ENCODE measurements at regions not wholly inside any gene's neighbourhood (a gene's known extent, or its start where the extent isn't known, plus 50 kb on each side); places are given as distances from the start of the nearest gene placed in this dataset.
"Not testable (repeated sequence)": the region's sequence is repeated elsewhere in the genome, so short reads cannot be mapped to it uniquely, and the experiment has no call there.

GRCh38 chr14:30389134-30389876, 169.7 kb upstream of the G2E3 start:
- Histone ChIP-seq H3K27me3 (no peaks in the 10 kb centered on the region), H3K4me1 (peaks cover 0 to 12% (median 3%) of the 10 kb centered on the region in 4 donors), H3K4me3 (no peak overlapping the region), H3K9me3 (no peaks in the 10 kb centered on the region), H3K36me3 (no peaks in the 10 kb centered on the region), H3K27ac (replicated peaks in 1 of 4) (no peak overlapping the region)
- intact Hi-C loops (cut with DNase I), result no loop called here
- 73% methylated on average over 6 of the region's 6 CpGs for WGBS
- no peak for DNase-seq (ENCODE audit: extremely low spot score)
- TF ChIP-seq POLR2A (IDR thresholded peaks at IDR 0.05; ENCODE audit: low read depth) (no peak), CTCF (IDR thresholded peaks at IDR 0.05) (no peak), EP300 (IDR thresholded peaks at IDR 0.05) (no peak), POLR2AphosphoS5 (IDR thresholded peaks at IDR 0.05) (no peak)

- no peak for DNase-seq (ENCODE audit: extremely low spot score)
- Histone ChIP-seq H3K27me3 (no peaks in the 10 kb centered on the region), H3K4me3 (no peak overlapping the region), H3K36me3 (no peaks in the 10 kb centered on the region), H3K27ac (replicated peaks in 1 of 4) (no peak overlapping the region), H3K9me3 (no peaks in the 10 kb centered on the region), H3K4me1 (peaks cover 0 to 12% (median 3%) of the 10 kb centered on the region in 4 donors)
- WGBS, result 72% methylated on average over 4 of the region's 4 CpGs
- intact Hi-C loops (cut with DNase I), result no loop called here
- no peak for TF ChIP-seq POLR2A (IDR thresholded peaks at IDR 0.05; ENCODE audit: low read depth)
- TF ChIP-seq POLR2AphosphoS5 (IDR thresholded peaks at IDR 0.05), result no peak
- TF ChIP-seq EP300 (IDR thresholded peaks at IDR 0.05), result no peak
These were observed 169.0 kb upstream of the G2E3 start for GRCh38 chr14:30389877-30390385.

- H3K27ac ChIP-seq (replicated peaks in 1 of 4), result no peak overlapping the region
- no peak for TF ChIP-seq CTCF (IDR thresholded peaks at IDR 0.05)
- no peak for TF ChIP-seq POLR2AphosphoS5 (IDR thresholded peaks at IDR 0.05)
- no peak for TF ChIP-seq POLR2A (IDR thresholded peaks at IDR 0.05; ENCODE audit: low read depth)
- no peak for TF ChIP-seq EP300 (IDR thresholded peaks at IDR 0.05)
- no peaks in the 10 kb centered on the region for H3K36me3 ChIP-seq
- WGBS, result 82% methylated on average over 1 of the region's 1 CpG
- peaks cover 0 to 2% (median under 1%) of the 10 kb centered on the region in 4 donors for H3K4me1 ChIP-seq
- H3K27me3 ChIP-seq, result no peaks in the 10 kb centered on the region
- no peak overlapping the region for H3K4me3 ChIP-seq
- H3K9me3 ChIP-seq, result no peaks in the 10 kb centered on the region
- no peak for DNase-seq (ENCODE audit: extremely low spot score)
- intact Hi-C loops (cut with DNase I), result no loop called here
These were observed 163.9 kb upstream of the G2E3 start for GRCh38 chr14:30395065-30395464.

GRCh38 chr14:30402846-30403245, 156.1 kb upstream of the G2E3 start:
- Histone ChIP-seq H3K27me3 (no peaks in the 10 kb centered on the region), H3K27ac (replicated peaks in 1 of 4) (no peak overlapping the region), H3K4me3 (no peak overlapping the region), H3K9me3 (no peaks in the 10 kb centered on the region), H3K36me3 (no peaks in the 10 kb centered on the region), H3K4me1 (no peaks in the 10 kb centered on the region)
- intact Hi-C loops (cut with DNase I), result no loop called here
- TF ChIP-seq POLR2AphosphoS5 (IDR thresholded peaks at IDR 0.05) (no peak), POLR2A (IDR thresholded peaks at IDR 0.05; ENCODE audit: low read depth) (no peak), EP300 (IDR thresholded peaks at IDR 0.05) (no peak), CTCF (IDR thresholded peaks at IDR 0.05) (no peak)
- DNase-seq (ENCODE audit: extremely low spot score), result no peak

- Histone ChIP-seq H3K9me3 (no peaks in the 10 kb centered on the region), H3K4me1 (no peaks in the 10 kb centered on the region), H3K36me3 (no peaks in the 10 kb centered on the region), H3K4me3 (no peak overlapping the region), H3K27ac (replicated peaks in 1 of 4) (no peak overlapping the region), H3K27me3 (no peaks in the 10 kb centered on the region)
- TF ChIP-seq POLR2A (IDR thresholded peaks at IDR 0.05; ENCODE audit: low read depth) (no peak), EP300 (IDR thresholded peaks at IDR 0.05) (no peak), POLR2AphosphoS5 (IDR thresholded peaks at IDR 0.05) (no peak), CTCF (IDR thresholded peaks at IDR 0.05) (no peak)
- DNase-seq (ENCODE audit: extremely low spot score), result no peak
- WGBS, result 95% methylated on average over 4 of the region's 4 CpGs
- intact Hi-C loops (cut with DNase I), result no loop called here
These were observed 155.2 kb upstream of the G2E3 start for GRCh38 chr14:30403791-30404190.

GRCh38 chr14:30409508-30410015, 149.4 kb upstream of the G2E3 start:
- 94% methylated on average over 2 of the region's 2 CpGs for WGBS

More at GRCh38 chr14:30409508-30410015, 149.4 kb upstream of the G2E3 start:
- H3K9me3 ChIP-seq; DNase-seq (ENCODE audit: extremely low spot score); intact Hi-C loops (cut with DNase I); H3K36me3 ChIP-seq; H3K27ac ChIP-seq (replicated peaks in 1 of 4); H3K27me3 ChIP-seq; H3K4me3 ChIP-seq; H3K4me1 ChIP-seq: not testable (repeated sequence)

Measured in esophagus muscularis mucosa (tissue), 4 donors.